ENCODE measurements at regions not wholly inside any gene's neighbourhood (a gene's known extent, or its start where the extent isn't known, plus 50 kb on each side); places are given as distances from the start of the nearest gene placed in this dataset.

- BruUV-seq (replicated peaks): no TSS peak
- Histone ChIP-seq H3K4me2 (ENCODE audit: low read length) (no peak overlapping the region), H3K27ac (ENCODE audit: low read depth, low read length) (no peak overlapping the region), H3K79me2 (ENCODE audit: insufficient read depth, low read length) (no peaks in the 10 kb centered on the region), H3K9ac (ENCODE audit: low read length) (no peak overlapping the region), H3K9me2 (ENCODE audit: insufficient read depth) (no peaks in the 10 kb centered on the region), H3K36me3 (ENCODE audit: control insufficient read depth in 1 of 2, insufficient read depth in 2 of 2, low read length in 2 of 2) (no peaks in the 10 kb centered on the region), H3K27me3 (ENCODE audit: insufficient read depth, low read length) (0 out of 2 replicates have a peak, but pooled peaks cover 2% of the 10 kb centered on the region), H4K20me1 (ENCODE audit: insufficient read depth) (no peaks in the 10 kb centered on the region), H3K4me3 (replicated peaks in 1 of 2; ENCODE audit: low read depth in 1 of 2, low read length in 2 of 2) (no peak overlapping the region), H3K4me1 (ENCODE audit: control insufficient read depth in 1 of 2, insufficient read depth in 2 of 2, low read length in 2 of 2) (no peaks in the 10 kb centered on the region), H3K9me3 (ENCODE audit: control insufficient read depth in 1 of 2, insufficient read depth in 1 of 2, low read depth in 1 of 2, low read length in 2 of 2) (0 out of 4 replicates have a peak, but pooled peaks cover 0 to 4% of the 10 kb centered on the region in 2 experiments), H2AFZ (ENCODE audit: low read depth, low read length, poor library complexity, severe bottlenecking) (no peak overlapping the region)
- POLR2A ChIA-PET: no interaction called here
- DNase-seq (ENCODE audit: low read depth, low spot score) (no peak), ATAC-seq (no peak)
- TF ChIP-seq ZNF274 (IDR thresholded peaks at IDR 0.05; ENCODE audit: low read depth, low read length) (no peak), TCF7L2 (IDR thresholded peaks at IDR 0.05; ENCODE audit: borderline replicate concordance, extremely low read depth, insufficient read depth, insufficient read length) (no peak), ZFX (IDR thresholded peaks at IDR 0.05) (no peak), RAD21 (IDR thresholded peaks at IDR 0.05; ENCODE audit: low read depth) (no peak), CTCF (IDR thresholded peaks at IDR 0.05 in 2 of 3, conservative IDR thresholded peaks at IDR 0.05 in 1 of 3; ENCODE audit: borderline replicate concordance in 1 of 3, insufficient read depth in 1 of 3, low read depth in 2 of 3, low read length in 2 of 3) (no peak), YY1 (IDR thresholded peaks at IDR 0.05; ENCODE audit: extremely low read depth, insufficient replicate concordance, low read depth, low read length) (no peak)
- RAD21 ChIA-PET (ENCODE audit: low non-redundant PET in 1 of 2, low total read pairs in 2 of 2, uncharacterized antibody in 2 of 2, unreplicated experiment in 2 of 2): no interaction called here
- CTCF ChIA-PET: no interaction called here
- intact Hi-C loops (cut with micrococcal nuclease): no loop called here
Measured at GRCh38 chr22:48299801-48300200, 1527.9 kb downstream of the BRD1 start.

DNA sequence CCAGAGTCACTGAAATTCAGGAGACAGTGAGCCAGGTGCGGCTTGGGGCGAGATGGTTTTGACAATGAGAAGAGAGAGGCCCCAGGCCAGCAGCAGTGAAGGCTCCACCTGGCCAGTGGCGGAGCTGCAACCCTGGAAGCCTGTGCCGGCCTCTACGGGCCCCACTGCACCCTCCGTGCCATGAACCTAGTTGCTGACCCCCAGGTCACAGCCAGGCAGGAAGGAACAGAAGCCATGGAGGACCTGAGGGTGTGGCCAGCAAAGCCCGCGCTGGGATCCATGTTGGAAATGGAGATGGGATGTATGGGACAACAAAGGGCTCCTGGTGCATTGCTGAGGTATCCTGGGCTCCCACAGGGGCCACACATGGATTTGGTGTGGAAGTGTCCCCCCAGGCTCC is 1528.5 kb downstream of the BRD1 start:
- no peak for TF ChIP-seq YY1 (IDR thresholded peaks at IDR 0.05; ENCODE audit: extremely low read depth, insufficient replicate concordance, low read depth, low read length)
- TF ChIP-seq RAD21 (IDR thresholded peaks at IDR 0.05; ENCODE audit: low read depth): no peak
- no peak for TF ChIP-seq MAX (IDR thresholded peaks at IDR 0.05)
- no peak for TF ChIP-seq POLR2AphosphoS5 (IDR thresholded peaks at IDR 0.05; ENCODE audit: low read depth, low read length)
- TF ChIP-seq TCF7L2 (IDR thresholded peaks at IDR 0.05; ENCODE audit: borderline replicate concordance, extremely low read depth, insufficient read depth, insufficient read length): no peak
- TF ChIP-seq POLR2A (IDR thresholded peaks at IDR 0.05; ENCODE audit: borderline replicate concordance, extremely low read depth, insufficient read depth, insufficient read length): no peak
- TF ChIP-seq ZFX (IDR thresholded peaks at IDR 0.05): no peak
- no peak for TF ChIP-seq JUND (IDR thresholded peaks at IDR 0.05)
- TF ChIP-seq, protein P1, sequence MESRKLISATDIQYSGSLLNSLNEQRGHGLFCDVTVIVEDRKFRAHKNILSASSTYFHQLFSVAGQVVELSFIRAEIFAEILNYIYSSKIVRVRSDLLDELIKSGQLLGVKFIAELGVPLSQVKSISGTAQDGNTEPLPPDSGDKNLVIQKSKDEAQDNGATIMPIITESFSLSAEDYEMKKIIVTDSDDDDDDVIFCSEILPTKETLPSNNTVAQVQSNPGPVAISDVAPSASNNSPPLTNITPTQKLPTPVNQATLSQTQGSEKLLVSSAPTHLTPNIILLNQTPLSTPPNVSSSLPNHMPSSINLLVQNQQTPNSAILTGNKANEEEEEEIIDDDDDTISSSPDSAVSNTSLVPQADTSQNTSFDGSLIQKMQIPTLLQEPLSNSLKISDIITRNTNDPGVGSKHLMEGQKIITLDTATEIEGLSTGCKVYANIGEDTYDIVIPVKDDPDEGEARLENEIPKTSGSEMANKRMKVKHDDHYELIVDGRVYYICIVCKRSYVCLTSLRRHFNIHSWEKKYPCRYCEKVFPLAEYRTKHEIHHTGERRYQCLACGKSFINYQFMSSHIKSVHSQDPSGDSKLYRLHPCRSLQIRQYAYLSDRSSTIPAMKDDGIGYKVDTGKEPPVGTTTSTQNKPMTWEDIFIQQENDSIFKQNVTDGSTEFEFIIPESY (IDR thresholded peaks at IDR 0.05; ENCODE audit: extremely low read depth, insufficient replicate concordance, low read length): no peak
- H3K79me2 ChIP-seq (ENCODE audit: insufficient read depth, low read length): no peaks in the 10 kb centered on the region
- H3K9ac ChIP-seq (ENCODE audit: low read length): no peak overlapping the region
- ATAC-seq (no peak), DNase-seq (ENCODE audit: low read depth, low spot score) (no peak)
- H2AFZ ChIP-seq (ENCODE audit: low read depth, low read length, poor library complexity, severe bottlenecking): no peak overlapping the region
- 0 out of 2 replicates have a peak, but pooled peaks cover 2% of the 10 kb centered on the region for H3K27me3 ChIP-seq (ENCODE audit: insufficient read depth, low read length)
- no peak overlapping the region for H3K4me2 ChIP-seq (ENCODE audit: low read length)
- intact Hi-C loops (cut with micrococcal nuclease): no loop called here
- H3K36me3 ChIP-seq (ENCODE audit: control insufficient read depth in 1 of 2, insufficient read depth in 2 of 2, low read length in 2 of 2): no peaks in the 10 kb centered on the region
- 0 out of 4 replicates have a peak, but pooled peaks cover 0 to 4% of the 10 kb centered on the region in 2 experiments for H3K9me3 ChIP-seq (ENCODE audit: control insufficient read depth in 1 of 2, insufficient read depth in 1 of 2, low read depth in 1 of 2, low read length in 2 of 2)
- ChIA-PET POLR2A (no interaction called here), CTCF (no interaction called here), RAD21 (ENCODE audit: low non-redundant PET in 1 of 2, low total read pairs in 2 of 2, uncharacterized antibody in 2 of 2, unreplicated experiment in 2 of 2) (no interaction called here)
- no peaks in the 10 kb centered on the region for H4K20me1 ChIP-seq (ENCODE audit: insufficient read depth)
- H3K4me1 ChIP-seq (ENCODE audit: control insufficient read depth in 1 of 2, insufficient read depth in 2 of 2, low read length in 2 of 2): no peaks in the 10 kb centered on the region
- H3K27ac ChIP-seq (ENCODE audit: low read depth, low read length): no peak overlapping the region
- H3K9me2 ChIP-seq (ENCODE audit: insufficient read depth): no peaks in the 10 kb centered on the region
- no peak overlapping the region for H3K4me3 ChIP-seq (replicated peaks in 1 of 2; ENCODE audit: low read depth in 1 of 2, low read length in 2 of 2)
- no TSS peak for BruUV-seq (replicated peaks)
